ENCODE measurements at regions not wholly inside any gene's neighbourhood (a gene's known extent, or its start where the extent isn't known, plus 50 kb on each side); places are given as distances from the start of the nearest gene placed in this dataset.

DNA sequence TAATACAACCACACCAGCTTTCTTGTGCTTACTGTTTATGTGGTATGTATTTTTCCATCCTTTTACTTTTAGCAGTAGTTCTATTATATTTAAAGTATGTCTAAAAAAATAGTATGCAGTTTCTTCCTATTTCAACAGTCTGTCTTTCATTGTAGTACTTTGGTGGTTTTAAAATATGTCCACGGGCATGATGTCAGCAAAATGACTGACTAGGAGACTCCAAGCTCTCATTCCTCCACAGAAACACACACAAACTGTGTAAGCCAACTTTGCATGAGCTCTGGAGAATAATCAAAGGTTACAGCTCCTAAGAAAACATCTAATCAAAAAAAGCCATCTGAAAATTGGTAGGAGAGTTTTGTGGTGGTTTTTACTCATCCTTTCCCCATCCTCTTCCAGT, 56.1 kb downstream of the TEX51 start:
- TF ChIP-seq GATA2 (IDR thresholded peaks at IDR 0.05; ENCODE audit: low read depth, low read length) (no peak), GATA3 (IDR thresholded peaks at IDR 0.05; ENCODE audit: low read depth, low read length) (no peak)

All from SH-SY5Y (cell line).